Pancreas (tissue), 10 donors: ENCODE measurements at regions not wholly inside any gene's neighbourhood (a gene's known extent, or its start where the extent isn't known, plus 50 kb on each side); places are given as distances from the start of the nearest gene placed in this dataset.

Experiments
- ATAC-seq, 4 donors: fragments of 200-7000 bp; cut with Tn5 transposase; one replicate each; pipeline versions ENCODE4 v1.8.0 to v1.9.1; 2020; ENCODE audit warnings: mild to moderate bottlenecking in 4 of 4, moderate library complexity in 4 of 4
- DNase-seq, 6 donors: peaks; one replicate each; pipeline ENCODE4 v3.0.0-alpha.2; 2020
- FAIRE-seq: peaks from 2 replicates; lab custom pipeline; 2012; peaks lifted over from hg19 to GRCh38; lab: Jason Lieb, UNC
- H3K27ac ChIP-seq, 4 donors: fragments of 200-600 bp; sonication (generic); 1 replicate in 3 of 4; 2 replicates in 1 of 4; pipeline versions ENCODE4 v1.5.0 to v1.8.0; 2020
- H3K27me3 ChIP-seq, 4 donors: fragments of 200-600 bp; one replicate each; pipeline ENCODE4 v1.8.0; 2021
- H3K36me3 ChIP-seq, 3 donors: fragments of 200-600 bp; sonication (generic) in 1 of 3; one replicate each; pipeline versions ENCODE4 v1.5.0 to v1.8.0; 2020 to 2021
- H3K4me1 ChIP-seq, 3 donors: fragments of 200-600 bp; one replicate each; pipeline ENCODE4 v1.8.0; 2021
- H3K4me3 ChIP-seq, 4 donors: fragments of 200-600 bp; sonication (generic) in 2 of 4; one replicate each; pipeline versions ENCODE4 v1.5.0 to v1.8.0; 2020 to 2021
- H3K9me3 ChIP-seq, 4 donors: fragments of 200-600 bp; one replicate each; pipeline ENCODE4 v1.8.0; 2021
- CTCF ChIP-seq, 4 donors: fragments of 200-600 bp; sonication (generic) in 3 of 4; IDR thresholded peaks; one replicate each; pipeline versions ENCODE4 v1.5.0 to v1.8.0; 2021; ENCODE audit warnings: antibody characterized with exemption in 4 of 4
- WGBS, 2 donors: extraction: QIAGEN DNeasy Blood & Tissue Kit; methylation state at CpG; one replicate each; pipeline ENCODE4 v1.1.7; 2013; 5-methylcytosine and 5-hydroxymethylcytosine counted together
- intact Hi-C, 3 donors: fragments of 100-400 bp; cut with DNase I; formaldehyde crosslinking; loops; one replicate each; pipeline versions ENCODE4 v1.11.1 to v1.14.2; 2022
- donor health status: healthy with polysubstance abuse.
- donor health status: DM: no; HTN: no; CAD: no; lungs with moderate emphysema.
- donor health status: DM: no; HTN: no; CAD: no.
- donor health status: control.
- donor health status: control.
- donor health status: Bipolar disorder and iron deficiency.
- donor health status: DM: yes; HTN: yes; CAD: no.
- donor health status: DM: no; HTN: no; CAD: no.
- donor health status: DM: no; HTN: no; CAD: no.
- donor health status: DM: yes; HTN: yes; CAD: no.

DNA sequence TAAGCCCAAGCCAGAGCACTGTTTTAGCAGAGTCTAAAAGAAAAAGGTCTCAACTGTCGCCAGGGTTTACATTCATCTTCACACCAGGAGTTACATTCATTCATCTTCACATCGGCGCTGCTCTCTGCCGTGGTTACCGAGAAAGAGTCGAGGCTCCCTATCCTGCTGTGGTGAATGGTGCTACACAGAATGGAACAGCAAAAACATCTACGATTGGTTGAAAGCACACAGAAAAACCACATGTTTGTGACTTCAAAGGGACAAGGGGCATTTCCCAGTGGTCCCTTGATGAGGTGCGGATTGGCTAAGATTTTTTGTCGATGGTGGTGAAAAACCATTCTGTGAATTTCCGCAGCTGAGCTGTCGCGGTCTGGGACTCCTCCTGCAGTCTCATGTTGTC is 231.1 kb downstream of the SIPA1L2 start:
- FAIRE-seq, result no peak
- Histone ChIP-seq H3K9me3 (no peaks in the 10 kb centered on the region), H3K4me3 (no peak overlapping the region), H3K4me1 (no peaks in the 10 kb centered on the region), H3K27me3 (no peaks in the 10 kb centered on the region), H3K36me3 (no peaks in the 10 kb centered on the region), H3K27ac (no peak overlapping the region)
- no peak for TF ChIP-seq CTCF (IDR thresholded peaks at IDR 0.05)
- intact Hi-C loops, result no loop called here
- no peak for DNase-seq
- 91 to 93% methylated on average over 12 of the region's 12 CpGs for WGBS, 2 donors
- no peak for ATAC-seq

DNA sequence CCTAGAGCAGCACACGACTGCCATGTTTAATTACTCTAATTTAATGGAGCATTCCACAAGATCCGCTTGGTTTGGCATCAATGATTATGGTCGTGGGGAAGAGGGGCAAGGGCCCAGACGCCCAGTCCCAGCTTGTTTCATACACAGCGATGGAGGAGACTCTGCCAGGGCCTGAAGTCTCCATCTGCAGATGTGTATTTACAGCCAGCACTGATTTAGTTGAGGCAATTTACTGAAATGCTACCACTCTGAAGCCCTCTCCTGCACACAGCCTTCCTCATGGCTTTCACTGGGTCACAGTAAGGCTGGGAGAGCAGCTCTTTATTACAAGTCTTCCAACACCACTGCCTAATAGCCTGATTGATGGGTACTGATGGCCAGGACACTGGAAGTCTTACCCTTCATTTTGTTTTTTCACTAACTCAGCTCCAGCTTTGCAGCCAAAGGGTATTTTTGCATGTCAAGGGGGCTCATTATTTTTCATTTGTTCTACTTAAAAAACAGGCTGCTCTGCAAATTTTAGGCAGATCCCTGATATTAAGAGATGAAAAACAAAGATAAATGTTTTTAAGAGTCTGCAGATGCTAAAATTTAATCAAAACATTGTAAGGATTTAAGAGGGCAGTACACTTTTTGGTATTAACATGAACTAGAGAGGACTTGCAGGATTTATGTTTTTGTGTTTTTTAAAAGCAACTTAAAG is 236.3 kb downstream of the SIPA1L2 start:
- H3K27me3 ChIP-seq, result no peaks in the 10 kb centered on the region
- intact Hi-C loops, result no loop called here
- no peaks in the 10 kb centered on the region for H3K9me3 ChIP-seq
- no peak overlapping the region for H3K27ac ChIP-seq
- H3K4me3 ChIP-seq, result no peak overlapping the region
- TF ChIP-seq CTCF (IDR thresholded peaks at IDR 0.05), result no peak
- no peaks in the 10 kb centered on the region for H3K36me3 ChIP-seq
- FAIRE-seq (no peak), ATAC-seq (no peak), DNase-seq (no peak)
- 66 to 72% methylated on average over 5 of the region's 5 CpGs for WGBS, 2 donors
- H3K4me1 ChIP-seq, result no peaks in the 10 kb centered on the region

- no peak for TF ChIP-seq CTCF (IDR thresholded peaks at IDR 0.05)
- Histone ChIP-seq H3K4me3 (no peak overlapping the region), H3K36me3 (no peaks in the 10 kb centered on the region), H3K4me1 (no peaks in the 10 kb centered on the region), H3K27me3 (no peaks in the 10 kb centered on the region), H3K9me3 (no peaks in the 10 kb centered on the region), H3K27ac (no peak overlapping the region)
- FAIRE-seq (no peak), DNase-seq (no peak), ATAC-seq (no peak)
- 61 to 65% methylated on average over 4 of the region's 4 CpGs for WGBS, 2 donors
- intact Hi-C loops, result no loop called here
Observed at GRCh38 chr1:232393010-232393409, 236.9 kb downstream of the SIPA1L2 start.

- Histone ChIP-seq H3K27ac (no peak overlapping the region), H3K27me3 (no peaks in the 10 kb centered on the region), H3K4me1 (no peaks in the 10 kb centered on the region), H3K9me3 (no peaks in the 10 kb centered on the region), H3K4me3 (no peak overlapping the region), H3K36me3 (no peaks in the 10 kb centered on the region)
- intact Hi-C loops, result no loop called here
- no peak for ATAC-seq
- TF ChIP-seq CTCF (IDR thresholded peaks at IDR 0.05), result no peak
- DNase-seq, result no peak
- 53 to 55% methylated on average over 3 of the region's 3 CpGs for WGBS, 2 donors
- FAIRE-seq, result no peak
Observed at GRCh38 chr1:232390590-232390989, 239.3 kb downstream of the SIPA1L2 start.

GRCh38 chr1:232389744-232390143 is 240.2 kb downstream of the SIPA1L2 start:
- Histone ChIP-seq H3K36me3 (no peaks in the 10 kb centered on the region), H3K27ac (no peak overlapping the region), H3K4me1 (no peaks in the 10 kb centered on the region), H3K27me3 (no peaks in the 10 kb centered on the region), H3K4me3 (no peak overlapping the region), H3K9me3 (no peaks in the 10 kb centered on the region)
- 80 to 95% methylated on average over 4 of the region's 4 CpGs for WGBS, 2 donors
- no peak for TF ChIP-seq CTCF (IDR thresholded peaks at IDR 0.05)
- intact Hi-C loops, result no loop called here
- ATAC-seq (no peak), DNase-seq (no peak), FAIRE-seq (no peak)
